GM13976 (cell line): ENCODE measurements at regions not wholly inside any gene's neighbourhood (a gene's known extent, or its start where the extent isn't known, plus 50 kb on each side); places are given as distances from the start of the nearest gene placed in this dataset.
"Not testable (repeated sequence)": the region's sequence is repeated elsewhere in the genome, so short reads cannot be mapped to it uniquely, and the experiment has no call there.

Experiments used
- DNase-seq: peaks from one replicate; pipeline ENCODE4 v3.0.0; 2012; ENCODE audit warnings: low spot score
- in situ Hi-C: fragments of 300-500 bp; cut with MboI; formaldehyde crosslinking; loops from one replicate; pipeline ENCODE4 v1.12.0; 2022; ENCODE audit warnings: low sequenced_read_pairs, mixed read lengths, inconsistent platforms; ENCODE audit not compliant: unreplicated experiment
- TF ChIP-seq, protein P1 (sequence below): IDR thresholded peaks from 2 replicates; pipeline ENCODE4 v1.5.1; 2012; ENCODE audit warnings: borderline replicate concordance, mild to moderate bottlenecking; ENCODE audit not compliant: insufficient read depth; ENCODE audit errors: extremely low read depth, missing control alignments, control extremely low read depth

DNA sequence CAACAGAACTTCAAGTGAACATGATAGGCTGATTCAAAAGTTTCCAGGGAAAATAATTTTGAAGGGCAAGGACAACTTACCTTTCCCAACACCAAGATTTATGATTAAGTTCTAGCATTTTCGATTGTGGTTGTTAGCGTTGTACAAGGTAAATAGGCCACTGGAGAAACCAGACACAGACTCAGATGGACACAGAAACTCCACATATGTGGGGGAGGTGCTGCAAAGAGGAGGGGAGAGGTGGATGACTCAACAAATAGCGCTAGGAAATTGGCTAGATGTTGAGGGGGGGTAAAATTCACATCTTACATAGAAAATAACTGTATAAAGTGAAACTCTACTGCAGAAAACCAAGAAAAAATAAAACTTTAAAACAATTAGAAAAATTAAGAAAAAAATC, 564.4 kb downstream of the MATN1 start:
- in situ Hi-C loops: no loop called here
- TF ChIP-seq, protein P1, sequence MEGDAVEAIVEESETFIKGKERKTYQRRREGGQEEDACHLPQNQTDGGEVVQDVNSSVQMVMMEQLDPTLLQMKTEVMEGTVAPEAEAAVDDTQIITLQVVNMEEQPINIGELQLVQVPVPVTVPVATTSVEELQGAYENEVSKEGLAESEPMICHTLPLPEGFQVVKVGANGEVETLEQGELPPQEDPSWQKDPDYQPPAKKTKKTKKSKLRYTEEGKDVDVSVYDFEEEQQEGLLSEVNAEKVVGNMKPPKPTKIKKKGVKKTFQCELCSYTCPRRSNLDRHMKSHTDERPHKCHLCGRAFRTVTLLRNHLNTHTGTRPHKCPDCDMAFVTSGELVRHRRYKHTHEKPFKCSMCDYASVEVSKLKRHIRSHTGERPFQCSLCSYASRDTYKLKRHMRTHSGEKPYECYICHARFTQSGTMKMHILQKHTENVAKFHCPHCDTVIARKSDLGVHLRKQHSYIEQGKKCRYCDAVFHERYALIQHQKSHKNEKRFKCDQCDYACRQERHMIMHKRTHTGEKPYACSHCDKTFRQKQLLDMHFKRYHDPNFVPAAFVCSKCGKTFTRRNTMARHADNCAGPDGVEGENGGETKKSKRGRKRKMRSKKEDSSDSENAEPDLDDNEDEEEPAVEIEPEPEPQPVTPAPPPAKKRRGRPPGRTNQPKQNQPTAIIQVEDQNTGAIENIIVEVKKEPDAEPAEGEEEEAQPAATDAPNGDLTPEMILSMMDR: no peak
- no peak for DNase-seq

DNA sequence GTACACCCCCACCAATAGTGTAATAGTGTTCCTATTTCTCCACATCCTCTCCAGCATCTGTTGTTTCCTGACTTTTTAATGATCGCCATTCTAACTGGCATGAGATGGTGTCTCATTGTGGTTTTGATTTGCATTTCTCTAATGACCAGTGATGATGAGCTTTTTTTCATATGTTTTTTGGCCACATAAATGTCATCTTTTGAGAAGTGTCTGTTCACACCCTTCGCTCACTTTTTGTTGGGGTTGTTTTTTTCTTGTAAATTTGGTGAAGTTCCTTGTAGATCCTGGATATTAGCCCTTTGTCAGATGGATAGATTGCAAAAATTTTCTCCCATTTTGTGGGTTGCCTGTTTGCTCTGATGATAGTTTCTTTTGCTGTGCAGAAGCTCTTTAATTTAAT, 567.7 kb downstream of the MATN1 start:
- in situ Hi-C loops, DNase-seq: not testable (repeated sequence)

DNA sequence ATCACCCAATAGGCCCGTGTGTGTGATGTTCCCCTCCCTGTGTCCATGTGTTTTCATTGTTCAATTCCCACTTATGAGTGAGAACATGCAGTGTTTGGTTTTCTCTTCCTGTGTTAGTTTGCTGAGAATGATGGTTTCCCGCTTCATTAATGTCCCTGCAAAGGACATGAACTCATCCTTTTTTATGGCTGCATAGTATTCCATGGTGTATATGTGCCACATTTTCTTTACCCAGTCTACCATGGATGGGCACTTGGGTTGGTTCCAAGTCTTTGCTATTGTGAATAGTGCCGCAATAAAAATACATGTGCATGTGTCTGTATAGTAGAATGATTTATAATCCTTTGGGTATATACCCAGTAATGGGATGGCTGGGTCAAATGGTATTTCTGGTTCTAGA, 568.1 kb downstream of the MATN1 start:
- in situ Hi-C loops, DNase-seq: not testable (repeated sequence)

DNA sequence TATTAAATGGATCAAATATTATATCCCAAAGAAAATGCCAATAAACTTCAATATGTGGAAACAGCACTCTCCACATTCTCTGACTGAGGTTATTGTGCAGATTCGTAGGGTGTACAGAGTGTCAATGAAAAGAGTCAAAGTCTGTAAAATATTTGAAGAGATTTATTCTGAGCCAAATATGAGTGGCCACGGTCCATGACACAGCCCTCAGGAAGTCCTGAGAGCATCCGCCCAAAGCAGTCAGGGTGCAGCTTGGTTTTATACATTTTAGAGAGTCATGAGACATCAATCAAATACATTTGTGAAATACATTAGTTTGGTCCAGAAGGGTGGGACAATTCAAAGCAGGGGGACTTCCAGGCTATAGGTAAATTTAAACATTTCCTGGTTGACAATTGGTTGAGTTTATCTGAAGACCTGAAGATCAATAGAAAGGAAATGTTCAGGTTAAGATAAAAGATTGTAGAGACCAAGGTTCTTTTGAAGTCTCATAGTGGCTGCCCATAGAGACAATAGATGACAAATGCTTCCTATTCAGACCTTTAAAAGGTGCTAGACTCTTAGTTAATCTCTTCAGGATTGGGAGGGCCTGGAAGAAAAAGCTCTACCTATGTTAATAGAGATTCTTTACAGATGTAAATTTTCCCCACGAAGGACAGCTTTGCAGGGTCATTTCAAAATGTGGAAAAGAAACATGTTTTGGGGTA, 569.5 kb downstream of the MATN1 start:
- in situ Hi-C loops: no loop called here
- no peak for DNase-seq
- TF ChIP-seq, protein P1: no peak

DNA sequence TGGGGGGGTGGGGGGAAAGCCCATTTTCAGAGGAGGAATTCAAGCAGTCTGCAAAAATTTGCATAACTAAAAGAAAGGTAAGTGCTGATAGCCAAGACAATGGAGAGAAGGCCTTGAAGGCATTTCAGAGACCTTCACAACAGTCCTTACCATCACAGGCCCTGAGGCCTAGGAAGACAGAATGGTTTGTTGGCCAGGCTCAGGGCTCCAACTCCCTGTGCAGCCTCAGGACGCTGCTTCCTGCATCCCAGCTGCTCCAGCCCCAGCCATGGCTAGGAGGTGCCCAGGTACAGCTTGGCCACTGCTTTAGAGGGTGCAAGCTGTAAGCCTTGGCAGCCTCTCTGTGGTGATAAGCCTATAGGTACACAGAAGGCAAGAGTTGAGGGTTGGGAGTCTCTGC, 571.6 kb downstream of the MATN1 start:
- TF ChIP-seq, protein P1: no peak
- in situ Hi-C loops: no loop called here
- no peak for DNase-seq

DNA sequence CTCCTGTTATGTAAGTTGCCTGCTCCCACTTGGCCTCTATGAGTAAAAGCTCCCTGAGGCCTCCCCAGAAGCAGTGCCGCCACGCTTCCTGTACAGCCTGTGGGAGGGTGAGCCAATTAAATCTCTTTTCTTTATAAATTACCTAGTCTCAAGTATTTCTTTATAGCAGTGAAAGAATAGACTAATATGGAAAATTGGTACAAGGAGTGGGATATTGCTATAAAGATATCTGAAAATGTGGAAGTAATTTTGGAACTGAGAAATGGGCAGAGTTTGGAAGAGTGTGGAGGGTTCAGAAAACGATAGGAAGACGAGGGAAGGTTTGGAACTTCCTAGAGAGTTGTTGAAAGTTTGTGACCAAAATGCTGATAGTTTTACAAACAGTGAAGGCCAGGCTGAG, 572.3 kb downstream of the MATN1 start:
- no peak for DNase-seq
- TF ChIP-seq, protein P1: no peak
- in situ Hi-C loops: no loop called here

DNA sequence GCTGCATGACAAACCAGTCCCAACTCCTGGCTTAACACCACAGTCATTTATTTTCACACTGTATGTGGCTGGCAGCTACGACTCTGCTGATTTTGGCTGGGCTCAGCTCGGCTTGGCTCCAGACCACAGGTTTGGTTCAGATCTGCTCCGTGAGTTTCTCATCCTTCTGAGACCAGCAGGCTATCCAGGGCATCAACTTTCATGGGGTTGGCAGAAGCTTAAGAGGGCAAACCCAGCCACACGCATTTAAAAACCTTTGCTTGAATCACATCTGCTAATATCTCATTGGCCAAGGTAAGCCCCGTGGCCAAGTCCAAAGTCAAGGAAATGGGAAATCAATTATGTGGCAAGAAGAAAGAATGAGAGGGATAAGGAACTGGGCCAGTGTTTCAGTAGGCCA, 574.2 kb downstream of the MATN1 start:
- TF ChIP-seq, protein P1: no peak
- no peak for DNase-seq
- in situ Hi-C loops: no loop called here

DNA sequence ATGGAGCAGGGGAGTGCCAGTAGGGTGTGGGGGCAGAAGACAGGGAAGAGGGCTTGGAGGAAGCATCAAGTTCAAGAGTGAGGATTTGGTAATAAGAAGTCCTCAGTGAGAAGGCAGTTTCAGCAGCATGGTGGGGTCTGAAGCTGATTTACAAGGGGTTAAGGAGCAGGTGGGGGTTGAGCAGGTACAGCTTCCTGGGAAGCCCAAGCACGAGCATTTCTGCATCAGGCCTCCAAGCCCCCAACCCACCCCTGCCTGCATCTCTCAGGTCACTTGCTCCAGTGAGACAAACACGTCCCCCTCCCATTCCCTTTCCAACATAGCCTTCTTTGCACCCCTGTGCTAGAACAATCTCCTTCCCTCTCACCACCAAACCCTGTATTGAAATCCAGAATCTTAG, 574.7 kb downstream of the MATN1 start:
- TF ChIP-seq, protein P1: no peak
- in situ Hi-C loops: no loop called here
- no peak for DNase-seq
